ENCODE measurements at regions not wholly inside any gene's neighbourhood (a gene's known extent, or its start where the extent isn't known, plus 50 kb on each side); places are given as distances from the start of the nearest gene placed in this dataset.

GRCh38 chr4:156265407-156265806, 311.7 kb upstream of the CTSO start:
- intact Hi-C loops (cut with DNase I) = no loop called here
- TF ChIP-seq CTCF (IDR thresholded peaks at IDR 0.05) = no peak
- no peak for DNase-seq

GRCh38 chr4:156261230-156261629, 307.6 kb upstream of the CTSO start:
- TF ChIP-seq CTCF (IDR thresholded peaks at IDR 0.05) = no peak
- Histone ChIP-seq H3K4me3 (no peak overlapping the region), H3K9me3 (no peaks in the 10 kb centered on the region), H3K27ac (no peak overlapping the region), H3K27me3 (no peaks in the 10 kb centered on the region), H3K4me1 (no peaks in the 10 kb centered on the region), H3K36me3 (no peaks in the 10 kb centered on the region)
- DNase-seq (no peak), ATAC-seq (no peak)
- intact Hi-C loops (cut with DNase I) = no loop called here

More at GRCh38 chr4:156265407-156265806, 311.7 kb upstream of the CTSO start:
- Histone ChIP-seq H3K27ac (no peak overlapping the region), H3K36me3 (no peaks in the 10 kb centered on the region), H3K9me3 (no peaks in the 10 kb centered on the region), H3K4me1 (no peaks in the 10 kb centered on the region), H3K4me3 (no peak overlapping the region), H3K27me3 (no peaks in the 10 kb centered on the region)
- ATAC-seq = no peak

GRCh38 chr4:156255230-156256007, 301.8 kb upstream of the CTSO start:
- no peaks in the 10 kb centered on the region for H3K27me3 ChIP-seq
- DNase-seq = peak in 2 of 4 donors; percentile 13 to 56
- H3K4me1 ChIP-seq = no peaks in the 10 kb centered on the region
- TF ChIP-seq CTCF (IDR thresholded peaks at IDR 0.05) = no peak
- peak overlapping the region in 1 of 2 donors; percentile 49 for H3K27ac ChIP-seq
- H3K36me3 ChIP-seq = no peaks in the 10 kb centered on the region
- intact Hi-C loops (cut with DNase I) = no loop called here
- no peak overlapping the region for H3K4me3 ChIP-seq
- peak; percentile 91 for ATAC-seq
- no peaks in the 10 kb centered on the region for H3K9me3 ChIP-seq

GRCh38 chr4:156252358-156252921, 298.8 kb upstream of the CTSO start:
- TF ChIP-seq CTCF (IDR thresholded peaks at IDR 0.05) = no peak
- H3K36me3 ChIP-seq = no peaks in the 10 kb centered on the region
- H3K27ac ChIP-seq = no peak overlapping the region
- no peak overlapping the region for H3K4me3 ChIP-seq
- no peaks in the 10 kb centered on the region for H3K27me3 ChIP-seq
- no peak for DNase-seq
- H3K4me1 ChIP-seq = no peaks in the 10 kb centered on the region
- peaks cover 0 to 4% of the 10 kb centered on the region in 2 donors for H3K9me3 ChIP-seq
- intact Hi-C loops (cut with DNase I) = no loop called here
- ATAC-seq = no peak

GRCh38 chr4:156251373-156252065, 297.9 kb upstream of the CTSO start:
- no peak overlapping the region for H3K4me3 ChIP-seq
- no peak for TF ChIP-seq CTCF (IDR thresholded peaks at IDR 0.05)
- no peaks in the 10 kb centered on the region for H3K27me3 ChIP-seq
- H3K4me1 ChIP-seq = no peaks in the 10 kb centered on the region
- H3K9me3 ChIP-seq = peaks cover 0 to 4% of the 10 kb centered on the region in 2 donors
- intact Hi-C loops (cut with DNase I) = no loop called here
- H3K27ac ChIP-seq = no peak overlapping the region
- no peaks in the 10 kb centered on the region for H3K36me3 ChIP-seq
- ATAC-seq = peak; percentile 51
- DNase-seq = no peak

Data from left lung (tissue), 4 donors.